CD14-positive monocyte (primary cell): ENCODE measurements at regions not wholly inside any gene's neighbourhood (a gene's known extent, or its start where the extent isn't known, plus 50 kb on each side); places are given as distances from the start of the nearest gene placed in this dataset.

Experiments
- DNase-seq, 3 donors: peaks; one replicate each; pipeline ENCODE4 v3.0.0-alpha.2; 2011 to 2022
- H2AFZ ChIP-seq: 2 replicates; pipeline ENCODE4 v1.6.0; 2012; ENCODE audit warnings: mild to moderate bottlenecking, low read depth, low read length, inconsistent platforms; ENCODE audit not compliant: insufficient read depth, poor library complexity, severe bottlenecking
- H3K27ac ChIP-seq, 2 donors: 1 replicate in 1 of 2; 2 replicates in 1 of 2; pipeline ENCODE4 v1.5.1; 2012 to 2013; ENCODE audit warnings: low read length in 2 of 2, control low read depth in 1 of 2, inconsistent platforms in 1 of 2, low read depth in 1 of 2, mild to moderate bottlenecking in 1 of 2
- H3K27me3 ChIP-seq, 2 donors: one replicate each; pipeline versions ENCODE4 v1.6.0 to v1.6.1; 2011 to 2013; ENCODE audit warnings: low read length in 2 of 2; ENCODE audit not compliant: control insufficient read depth in 2 of 2, insufficient read depth in 2 of 2
- H3K36me3 ChIP-seq, 2 donors: replicated peaks in 1 of 2; 1 replicate in 1 of 2; 2 replicates in 1 of 2; pipeline versions ENCODE4 v1.5.1 to v1.6.1; 2012 to 2013; ENCODE audit warnings: low read length in 2 of 2, control low read depth in 1 of 2, inconsistent platforms in 1 of 2, mild to moderate bottlenecking in 1 of 2; ENCODE audit not compliant: insufficient read depth in 2 of 2, control insufficient read depth in 1 of 2
- H3K4me1 ChIP-seq, 2 donors: 1 replicate in 1 of 2; 2 replicates in 1 of 2; pipeline versions ENCODE4 v1.5.1 to v1.6.1; 2012 to 2013; ENCODE audit warnings: low read length in 2 of 2, control low read depth in 1 of 2, inconsistent platforms in 1 of 2, mild to moderate bottlenecking in 1 of 2, moderate library complexity in 1 of 2; ENCODE audit not compliant: insufficient read depth in 2 of 2, control insufficient read depth in 1 of 2
- H3K4me2 ChIP-seq: replicated peaks from 2 replicates; pipeline ENCODE3; 2012; ENCODE audit warnings: low read length, moderate library complexity, mild to moderate bottlenecking; ENCODE audit not compliant: poor library complexity, severe bottlenecking; ENCODE audit errors: extremely low read depth
- H3K4me3 ChIP-seq, 3 experiments: fragments of 200-600 bp in 1 of 3; sonication (generic) in 1 of 3; replicated peaks in 1 of 3; 1 replicate in 2 of 3; 2 replicates in 1 of 3; pipeline ENCODE4 v1.5.1; 2011 to 2013; ENCODE audit warnings: low read length in 3 of 3, mild to moderate bottlenecking in 3 of 3, control low read depth in 2 of 3, low read depth in 2 of 3, inconsistent platforms in 1 of 3, moderate library complexity in 1 of 3
- H3K79me2 ChIP-seq: 2 replicates; pipeline ENCODE4 v1.6.0; 2012; ENCODE audit warnings: mild to moderate bottlenecking, control low read depth, inconsistent platforms, low read length, moderate library complexity; ENCODE audit not compliant: insufficient read depth
- H3K9ac ChIP-seq: 2 replicates; pipeline ENCODE4 v1.6.0; 2017; ENCODE audit warnings: low read length, mild to moderate bottlenecking; ENCODE audit not compliant: insufficient read depth, poor library complexity, severe bottlenecking
- H3K9me3 ChIP-seq, 2 donors: replicated peaks in 1 of 2; 1 replicate in 1 of 2; 2 replicates in 1 of 2; pipeline versions ENCODE4 v1.5.1 to v1.6.1; 2012 to 2013; ENCODE audit warnings: low read length in 2 of 2, control low read depth in 1 of 2; ENCODE audit not compliant: control insufficient read depth in 1 of 2, insufficient read depth in 1 of 2
- H4K20me1 ChIP-seq: 2 replicates; pipeline ENCODE4 v1.6.0; 2012; ENCODE audit warnings: mild to moderate bottlenecking, low read length, control low read depth, moderate library complexity; ENCODE audit not compliant: insufficient read depth
- H3K27ac Mint-ChIP-seq, 7 donors: one replicate each; pipeline ENCODE4 v1.8.0; 2020; ENCODE audit warnings: mild to moderate bottlenecking in 7 of 7, mixed read lengths in 7 of 7, moderate library complexity in 6 of 7, inconsistent platforms in 2 of 7
- H3K27me3 Mint-ChIP-seq, 3 donors: one replicate each; pipeline ENCODE4 v1.8.0; 2021 to 2022; ENCODE audit warnings: low read depth in 3 of 3, mild to moderate bottlenecking in 3 of 3, mixed read lengths in 3 of 3, moderate library complexity in 3 of 3, inconsistent platforms in 1 of 3
- H3K36me3 Mint-ChIP-seq, 2 donors: one replicate each; pipeline ENCODE4 v1.8.0; 2020; ENCODE audit warnings: mixed read lengths in 2 of 2, inconsistent platforms in 1 of 2, mild to moderate bottlenecking in 1 of 2
- H3K4me1 Mint-ChIP-seq: one replicate; pipeline ENCODE4 v1.8.0; 2020; ENCODE audit warnings: mild to moderate bottlenecking, mixed read lengths
- H3K4me3 Mint-ChIP-seq, 2 donors: one replicate each; pipeline ENCODE4 v1.8.0; 2020; ENCODE audit warnings: mild to moderate bottlenecking in 2 of 2, mixed read lengths in 2 of 2, moderate library complexity in 1 of 2
- H3K9me3 Mint-ChIP-seq, 7 donors: one replicate each; pipeline ENCODE4 v1.8.0; 2020 to 2022; ENCODE audit warnings: mixed read lengths in 7 of 7, mild to moderate bottlenecking in 6 of 7, moderate library complexity in 6 of 7, inconsistent platforms in 2 of 7
- CTCF ChIP-seq: fragments of 200-600 bp; IDR thresholded peaks from one replicate; pipeline ENCODE4 v1.8.0; 2022; ENCODE audit warnings: antibody characterized with exemption, mild to moderate bottlenecking
- WGBS: methylation state at CpG from one replicate; pipeline ENCODE4 v1.1.5; 2013; ENCODE audit warnings: missing lambda C conversion rate; ENCODE audit not compliant: insufficient coverage; 5-methylcytosine and 5-hydroxymethylcytosine counted together
- intact Hi-C, 2 donors: fragments of 100-400 bp; cut with micrococcal nuclease; formaldehyde crosslinking; loops; one replicate each; pipeline versions ENCODE4 v1.15.0 to v1.15.1; 2023

- no peak for DNase-seq
- Histone ChIP-seq H3K9me3 (no peaks in the 10 kb centered on the region), H3K4me3 (no peak overlapping the region), H3K27ac (no peak overlapping the region), H4K20me1 (no peaks in the 10 kb centered on the region), H3K27me3 (no peaks in the 10 kb centered on the region), H3K9ac (no peak overlapping the region), H2AFZ (no peak overlapping the region), H3K4me1 (no peaks in the 10 kb centered on the region), H3K4me2 (no peak overlapping the region), H3K36me3 (no peaks in the 10 kb centered on the region), H3K79me2 (no peaks in the 10 kb centered on the region)
- Mint-ChIP-seq H3K36me3 (no peaks in the 10 kb centered on the region), H3K4me1 (no peaks in the 10 kb centered on the region), H3K9me3 (peaks cover 0 to 10% (median 2%) of the 10 kb centered on the region in 7 donors), H3K27ac (no peak overlapping the region), H3K27me3 (peaks cover 0 to 6% (median 2%) of the 10 kb centered on the region in 3 donors), H3K4me3 (no peak overlapping the region)
- WGBS = no CpG with 5 or more reads among the region's 2 CpGs
- TF ChIP-seq CTCF = no peak
- intact Hi-C loops = no loop called here
These were observed 547.9 kb upstream of the CDH4 start for GRCh38 chr20:60704147-60704546.

- no peak overlapping the region for H3K27ac Mint-ChIP-seq
- no peaks in the 10 kb centered on the region for H3K4me1 Mint-ChIP-seq
- H3K9me3 ChIP-seq = no peaks in the 10 kb centered on the region
- H3K9ac ChIP-seq = no peak overlapping the region
- peaks cover 0 to 3% (median 0%) of the 10 kb centered on the region in 3 donors for H3K27me3 Mint-ChIP-seq
- no peaks in the 10 kb centered on the region for H3K36me3 ChIP-seq
- no peak for DNase-seq
- no peaks in the 10 kb centered on the region for H3K9me3 Mint-ChIP-seq
- intact Hi-C loops = no loop called here
- no peak overlapping the region for H3K27ac ChIP-seq
- H3K4me3 Mint-ChIP-seq = no peak overlapping the region
- no peaks in the 10 kb centered on the region for H3K4me1 ChIP-seq
- no peak overlapping the region for H3K4me2 ChIP-seq
- no peak overlapping the region for H2AFZ ChIP-seq
- no peak for TF ChIP-seq CTCF
- H3K36me3 Mint-ChIP-seq = no peaks in the 10 kb centered on the region
- no peaks in the 10 kb centered on the region for H3K27me3 ChIP-seq
- no peaks in the 10 kb centered on the region for H4K20me1 ChIP-seq
- H3K79me2 ChIP-seq = no peaks in the 10 kb centered on the region
- no CpG with 5 or more reads among the region's 2 CpGs for WGBS
- no peak overlapping the region for H3K4me3 ChIP-seq
These were observed 538.7 kb upstream of the CDH4 start for GRCh38 chr20:60713396-60713795.
